ENCODE measurements at regions not wholly inside any gene's neighbourhood (a gene's known extent, or its start where the extent isn't known, plus 50 kb on each side); places are given as distances from the start of the nearest gene placed in this dataset.
A peak's percentile ranks its signal among the peaks of the same experiment; 100 is the strongest.

- TF ChIP-seq, protein P1, sequence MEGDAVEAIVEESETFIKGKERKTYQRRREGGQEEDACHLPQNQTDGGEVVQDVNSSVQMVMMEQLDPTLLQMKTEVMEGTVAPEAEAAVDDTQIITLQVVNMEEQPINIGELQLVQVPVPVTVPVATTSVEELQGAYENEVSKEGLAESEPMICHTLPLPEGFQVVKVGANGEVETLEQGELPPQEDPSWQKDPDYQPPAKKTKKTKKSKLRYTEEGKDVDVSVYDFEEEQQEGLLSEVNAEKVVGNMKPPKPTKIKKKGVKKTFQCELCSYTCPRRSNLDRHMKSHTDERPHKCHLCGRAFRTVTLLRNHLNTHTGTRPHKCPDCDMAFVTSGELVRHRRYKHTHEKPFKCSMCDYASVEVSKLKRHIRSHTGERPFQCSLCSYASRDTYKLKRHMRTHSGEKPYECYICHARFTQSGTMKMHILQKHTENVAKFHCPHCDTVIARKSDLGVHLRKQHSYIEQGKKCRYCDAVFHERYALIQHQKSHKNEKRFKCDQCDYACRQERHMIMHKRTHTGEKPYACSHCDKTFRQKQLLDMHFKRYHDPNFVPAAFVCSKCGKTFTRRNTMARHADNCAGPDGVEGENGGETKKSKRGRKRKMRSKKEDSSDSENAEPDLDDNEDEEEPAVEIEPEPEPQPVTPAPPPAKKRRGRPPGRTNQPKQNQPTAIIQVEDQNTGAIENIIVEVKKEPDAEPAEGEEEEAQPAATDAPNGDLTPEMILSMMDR (conservative IDR thresholded peaks at IDR 0.05; ENCODE audit: control insufficient read depth, insufficient read depth, low read depth, low read length) = no peak
- no peak overlapping the region for H3K4me3 ChIP-seq (ENCODE audit: control insufficient read depth, low read depth, low read length)
- DNase-seq (ENCODE audit: low read depth) = no peak
Observed at GRCh38 chr16:63365649-63366304, 1329.5 kb upstream of the CDH8 start.

GRCh38 chr16:63363738-63364137 lies 1327.5 kb upstream of the CDH8 start:
- H3K4me3 ChIP-seq (ENCODE audit: control insufficient read depth, low read depth, low read length) = no peak overlapping the region
- DNase-seq (ENCODE audit: low read depth) = no peak
- TF ChIP-seq, protein P1 (conservative IDR thresholded peaks at IDR 0.05; ENCODE audit: control insufficient read depth, insufficient read depth, low read depth, low read length) = no peak

DNA sequence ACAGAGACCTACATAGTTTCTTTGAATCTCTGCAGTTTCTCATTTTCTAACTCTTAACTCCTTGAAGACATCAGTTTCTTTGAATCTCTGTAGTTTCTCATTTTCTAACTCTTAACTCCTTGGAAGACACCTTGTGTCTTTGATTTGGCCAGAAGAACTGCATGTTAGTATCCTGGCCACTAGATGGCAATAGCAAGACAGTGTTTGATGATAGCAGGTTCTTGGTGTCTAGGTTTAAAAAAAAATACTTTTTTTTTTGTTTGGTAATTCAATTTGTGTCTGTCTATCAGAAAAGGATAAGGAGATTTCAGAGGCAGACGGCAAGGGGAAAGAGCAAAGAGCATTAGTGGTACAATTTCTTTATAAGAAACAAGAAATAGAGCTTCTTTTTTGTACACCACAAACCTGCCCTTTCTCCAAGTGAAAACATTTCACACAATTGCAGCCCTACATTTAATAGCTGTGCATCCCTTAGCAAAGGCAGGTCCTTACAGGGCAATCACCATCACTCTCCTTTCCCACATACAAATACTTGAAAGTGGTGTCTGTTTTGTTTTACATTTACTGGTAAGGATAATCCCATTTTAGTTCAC lies 1324.9 kb upstream of the CDH8 start:
- TF ChIP-seq, protein P1 (conservative IDR thresholded peaks at IDR 0.05; ENCODE audit: control insufficient read depth, insufficient read depth, low read depth, low read length) = peak; percentile 86
- peak; percentile 66 for DNase-seq (ENCODE audit: low read depth)
- no peak overlapping the region for H3K4me3 ChIP-seq (ENCODE audit: control insufficient read depth, low read depth, low read length)

- TF ChIP-seq, protein P1 (conservative IDR thresholded peaks at IDR 0.05; ENCODE audit: control insufficient read depth, insufficient read depth, low read depth, low read length) = no peak
- DNase-seq (ENCODE audit: low read depth) = no peak
- no peak overlapping the region for H3K4me3 ChIP-seq (ENCODE audit: control insufficient read depth, low read depth, low read length)
Observed at GRCh38 chr16:63349961-63350360, 1313.7 kb upstream of the CDH8 start.

DNA sequence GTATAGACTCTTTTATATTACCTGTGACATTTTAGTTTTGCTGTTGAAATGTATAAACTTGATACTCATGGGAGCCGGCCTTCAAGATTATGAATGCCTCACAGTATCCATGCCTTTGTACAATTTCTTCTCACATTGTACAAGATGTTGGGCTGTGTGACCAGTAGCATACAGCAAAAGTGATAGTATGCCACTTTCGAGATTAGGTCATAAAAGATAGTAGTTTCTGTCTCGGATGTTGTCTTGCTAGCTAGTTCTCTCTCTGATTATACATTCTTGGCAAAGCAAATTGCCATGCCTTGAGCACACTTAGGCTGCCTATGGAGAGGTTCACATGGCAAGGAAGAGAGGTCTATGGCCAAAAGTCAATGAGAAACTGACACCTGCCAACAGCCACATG lies 1309.8 kb upstream of the CDH8 start:
- no peak for DNase-seq (ENCODE audit: low read depth)
- H3K4me3 ChIP-seq (ENCODE audit: control insufficient read depth, low read depth, low read length) = no peak overlapping the region
- TF ChIP-seq, protein P1 (conservative IDR thresholded peaks at IDR 0.05; ENCODE audit: control insufficient read depth, insufficient read depth, low read depth, low read length) = no peak

- TF ChIP-seq, protein P1 (conservative IDR thresholded peaks at IDR 0.05; ENCODE audit: control insufficient read depth, insufficient read depth, low read depth, low read length) = no peak
- no peak for DNase-seq (ENCODE audit: low read depth)
- no peak overlapping the region for H3K4me3 ChIP-seq (ENCODE audit: control insufficient read depth, low read depth, low read length)
Observed at GRCh38 chr16:63337264-63337663, 1301.0 kb upstream of the CDH8 start.
